Omental fat pad (tissue), 3 donors: ENCODE measurements at regions not wholly inside any gene's neighbourhood (a gene's known extent, or its start where the extent isn't known, plus 50 kb on each side); places are given as distances from the start of the nearest gene placed in this dataset.

Experiments used
- ATAC-seq: fragments of 150-250 bp; one replicate; pipeline ENCODE4 v1.9.1; 2016; ENCODE audit warnings: mild to moderate bottlenecking, moderate library complexity; ENCODE audit not compliant: low FRiP score
- DNase-seq: peaks from one replicate; pipeline ENCODE4 v3.0.0-alpha.2; 2019; ENCODE audit warnings: low spot score
- TF ChIP-seq, protein P1 (sequence below), 3 donors: fragments of 450-650 bp; IDR thresholded peaks; one replicate each; pipeline ENCODE4 v1.5.1; 2016 to 2017; ENCODE audit warnings: antibody characterized with exemption in 3 of 3, mild to moderate bottlenecking in 3 of 3, moderate library complexity in 2 of 3

- DNase-seq = no peak
- TF ChIP-seq, protein P1, sequence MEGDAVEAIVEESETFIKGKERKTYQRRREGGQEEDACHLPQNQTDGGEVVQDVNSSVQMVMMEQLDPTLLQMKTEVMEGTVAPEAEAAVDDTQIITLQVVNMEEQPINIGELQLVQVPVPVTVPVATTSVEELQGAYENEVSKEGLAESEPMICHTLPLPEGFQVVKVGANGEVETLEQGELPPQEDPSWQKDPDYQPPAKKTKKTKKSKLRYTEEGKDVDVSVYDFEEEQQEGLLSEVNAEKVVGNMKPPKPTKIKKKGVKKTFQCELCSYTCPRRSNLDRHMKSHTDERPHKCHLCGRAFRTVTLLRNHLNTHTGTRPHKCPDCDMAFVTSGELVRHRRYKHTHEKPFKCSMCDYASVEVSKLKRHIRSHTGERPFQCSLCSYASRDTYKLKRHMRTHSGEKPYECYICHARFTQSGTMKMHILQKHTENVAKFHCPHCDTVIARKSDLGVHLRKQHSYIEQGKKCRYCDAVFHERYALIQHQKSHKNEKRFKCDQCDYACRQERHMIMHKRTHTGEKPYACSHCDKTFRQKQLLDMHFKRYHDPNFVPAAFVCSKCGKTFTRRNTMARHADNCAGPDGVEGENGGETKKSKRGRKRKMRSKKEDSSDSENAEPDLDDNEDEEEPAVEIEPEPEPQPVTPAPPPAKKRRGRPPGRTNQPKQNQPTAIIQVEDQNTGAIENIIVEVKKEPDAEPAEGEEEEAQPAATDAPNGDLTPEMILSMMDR (IDR thresholded peaks at IDR 0.05) = no peak
- ATAC-seq = no peak
These were observed 73.8 kb downstream of the MRPL32 start for GRCh38 chr7:43006008-43006407.

- DNase-seq = no peak
- TF ChIP-seq, protein P1 (IDR thresholded peaks at IDR 0.05) = no peak
- ATAC-seq = no peak
These were observed 77.9 kb downstream of the MRPL32 start for GRCh38 chr7:43010061-43010460.

GRCh38 chr7:43011879-43012278, 79.7 kb downstream of the MRPL32 start:
- no peak for ATAC-seq
- TF ChIP-seq, protein P1 (IDR thresholded peaks at IDR 0.05) = no peak
- no peak for DNase-seq

DNA sequence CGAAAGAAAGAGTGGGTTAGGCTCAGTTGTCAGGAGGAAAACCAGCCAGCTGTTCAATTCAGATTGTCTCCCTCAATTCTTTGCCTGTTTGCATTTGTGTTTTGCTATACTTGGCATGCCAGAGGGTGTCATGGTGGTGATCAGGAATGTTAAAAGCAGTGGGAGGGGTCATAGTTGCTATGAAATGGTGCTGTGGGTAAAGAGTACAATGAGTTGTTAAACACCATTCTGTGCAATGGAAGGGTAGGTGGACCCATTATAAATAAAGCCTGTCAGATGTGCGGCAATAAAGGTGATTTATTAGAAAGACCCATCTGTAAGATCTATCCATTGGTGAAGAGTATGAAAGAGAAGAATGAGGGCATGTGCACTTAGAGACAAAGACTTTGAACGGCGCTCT, 82.2 kb downstream of the MRPL32 start:
- TF ChIP-seq, protein P1 (IDR thresholded peaks at IDR 0.05) = no peak
- ATAC-seq = no peak
- DNase-seq = no peak

- ATAC-seq (no peak), DNase-seq (no peak)
- TF ChIP-seq, protein P1 (IDR thresholded peaks at IDR 0.05) = no peak
These were observed 83.1 kb downstream of the MRPL32 start for GRCh38 chr7:43015301-43015700.

DNA sequence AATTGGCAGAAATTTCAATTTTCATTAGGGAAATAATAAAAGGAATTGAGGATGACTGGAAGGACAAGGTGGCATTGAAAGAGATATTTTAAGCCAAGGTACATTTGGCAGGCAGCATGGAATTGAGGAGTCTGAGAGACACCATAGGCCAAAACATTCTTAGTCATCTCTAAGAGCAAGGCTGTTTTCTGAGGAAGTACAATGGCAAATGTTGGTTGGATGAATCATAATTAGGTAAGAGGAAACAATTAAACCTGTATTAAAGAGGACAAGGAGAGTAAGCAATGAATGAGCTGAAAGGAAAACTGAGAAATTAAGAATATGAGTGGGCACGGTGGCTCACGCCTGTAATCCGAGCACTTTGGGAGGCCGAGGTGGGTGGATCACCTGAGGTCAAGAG, 86.3 kb downstream of the MRPL32 start:
- ATAC-seq (no peak), DNase-seq (no peak)
- TF ChIP-seq, protein P1 (IDR thresholded peaks at IDR 0.05) = no peak

DNA sequence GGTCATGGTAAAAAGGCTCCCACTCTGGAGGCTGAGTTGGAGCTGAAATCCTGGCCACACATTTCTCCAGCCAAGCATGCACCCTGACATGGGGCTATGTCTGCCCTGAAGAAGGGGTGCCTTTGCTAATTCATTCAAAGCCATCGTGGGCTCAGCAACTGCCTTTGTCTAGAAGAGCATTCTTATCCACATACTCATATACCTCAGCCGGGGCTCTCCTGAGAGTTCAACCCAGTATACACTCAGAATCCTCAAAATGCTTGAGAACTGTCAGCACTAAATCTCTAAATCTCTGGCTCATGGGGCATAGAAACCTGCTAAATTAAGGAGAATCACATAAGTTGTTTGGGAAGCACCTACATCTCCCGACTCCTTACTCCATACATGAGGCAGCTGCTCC, 89.3 kb downstream of the MRPL32 start:
- ATAC-seq (no peak), DNase-seq (no peak)

More for the DNA sequence above, 89.3 kb downstream of the MRPL32 start:
- TF ChIP-seq, protein P1 (IDR thresholded peaks at IDR 0.05) = no peak
